D341Med (cell line): ENCODE measurements at regions not wholly inside any gene's neighbourhood (a gene's known extent, or its start where the extent isn't known, plus 50 kb on each side); places are given as distances from the start of the nearest gene placed in this dataset.
"Not testable (repeated sequence)": the region's sequence is repeated elsewhere in the genome, so short reads cannot be mapped to it uniquely, and the experiment has no call there.

Experiments used
- DNase-seq: peaks from one replicate; pipeline ENCODE4 v3.0.0; 2012; ENCODE audit warnings: low spot score

DNA sequence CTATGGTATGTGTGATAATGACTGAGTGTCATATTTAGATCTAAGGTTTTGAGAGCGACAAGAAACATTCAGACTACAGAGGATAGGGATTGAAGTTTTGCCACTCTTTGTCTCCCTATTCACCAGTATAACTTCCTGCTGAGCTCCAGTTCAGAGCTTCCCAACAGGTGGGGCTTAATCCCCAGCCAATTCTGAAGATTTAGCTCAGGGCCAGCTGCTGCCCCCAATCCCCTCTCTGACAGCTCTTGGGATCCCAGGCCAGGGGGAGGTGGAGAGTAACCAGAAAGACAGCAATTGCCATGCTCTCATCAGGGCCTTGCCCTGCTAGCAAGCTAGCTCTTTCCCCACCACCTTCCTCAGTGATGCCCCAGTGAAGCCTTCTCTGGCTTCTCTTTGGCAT, 57.8 kb downstream of the TRIL start:
- peak; percentile 44 for DNase-seq

DNA sequence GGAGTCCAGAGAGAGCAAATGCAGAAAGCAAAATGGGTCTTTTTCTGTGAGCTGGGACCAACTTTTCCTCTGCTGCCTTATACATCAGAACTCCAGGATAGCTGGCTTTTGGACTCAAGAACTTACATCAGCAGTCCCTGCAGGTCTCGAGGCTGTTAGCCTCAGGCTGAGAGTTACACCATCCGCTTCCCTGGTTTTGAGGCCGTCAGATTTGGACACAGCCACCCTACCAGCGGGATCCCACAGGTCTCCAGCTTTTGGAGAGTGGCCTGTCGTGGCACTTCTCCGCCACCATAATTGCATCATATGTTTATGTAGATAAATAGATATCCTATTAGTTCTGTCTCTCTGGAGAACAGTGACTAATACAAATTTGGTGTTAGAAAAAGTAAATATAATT, 64.2 kb downstream of the TRIL start:
- DNase-seq = no peak

DNA sequence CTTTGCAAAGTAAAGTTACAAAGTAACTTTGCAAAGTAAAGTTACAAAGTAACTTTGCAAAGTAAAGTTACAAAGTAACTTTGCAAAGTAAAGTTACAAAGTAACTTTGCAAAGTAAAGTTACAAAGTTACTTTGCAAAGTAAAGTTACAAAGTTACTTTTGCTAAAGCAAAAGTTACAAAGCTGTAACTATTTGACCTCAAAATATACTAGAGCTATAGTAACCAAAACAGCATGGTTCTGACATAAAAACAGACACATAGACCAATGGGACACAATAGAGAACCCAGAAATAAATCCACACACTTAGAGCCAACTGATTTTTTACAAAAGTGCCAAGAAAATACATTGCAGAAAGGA, 66.3 kb downstream of the TRIL start:
- DNase-seq = not testable (repeated sequence)

DNA sequence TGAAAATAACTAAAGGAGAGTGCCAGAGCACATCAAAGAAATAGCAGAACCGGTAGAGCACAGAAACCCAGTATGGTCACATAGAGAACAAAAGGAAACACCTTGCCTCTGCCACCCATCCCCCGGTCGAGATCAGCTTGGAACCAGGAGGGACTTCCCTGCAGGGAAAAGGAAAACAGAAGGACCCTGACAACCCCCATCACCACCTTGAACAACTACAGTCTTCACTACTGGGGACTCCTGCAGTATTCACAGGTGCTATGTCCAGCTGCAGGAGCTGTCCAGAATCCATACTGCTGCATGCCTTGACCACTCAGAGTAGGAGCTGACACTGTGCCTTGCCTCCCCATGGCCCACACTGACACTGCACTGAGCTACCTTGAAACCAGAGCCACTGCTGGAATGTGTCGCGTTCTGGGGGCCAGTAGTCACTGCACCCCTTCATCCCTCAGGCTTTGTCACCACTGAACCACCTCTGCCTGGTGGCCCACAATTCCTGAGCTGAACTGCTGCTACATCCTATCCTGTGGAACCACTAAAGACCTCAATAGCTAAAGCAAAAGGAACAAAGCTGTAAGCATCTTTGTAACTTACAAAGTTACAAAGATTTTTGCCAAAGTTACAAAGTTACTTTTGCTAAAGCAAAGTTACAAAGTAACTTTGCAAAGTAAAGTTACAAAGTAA, 66.8 kb downstream of the TRIL start:
- no peak for DNase-seq

DNA sequence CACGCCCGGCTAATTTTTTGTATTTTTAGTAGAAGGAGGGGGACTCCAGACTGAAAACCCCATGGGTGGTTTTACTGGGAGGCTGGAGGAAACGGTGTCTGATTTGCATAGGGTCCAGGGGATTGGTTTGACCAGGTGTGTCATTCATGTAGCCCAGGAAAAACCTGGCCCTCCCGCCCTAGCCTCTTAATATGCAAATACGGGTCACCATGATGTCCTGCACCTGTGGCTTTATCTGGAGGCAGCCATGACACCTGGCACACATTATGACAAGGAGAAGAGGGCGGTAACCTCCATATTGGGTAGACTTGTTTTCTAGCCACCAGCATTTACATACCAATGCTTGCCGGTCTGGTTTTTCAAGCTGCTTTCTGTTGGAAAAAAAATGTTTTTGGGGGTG, 68.0 kb downstream of the TRIL start:
- no peak for DNase-seq

DNA sequence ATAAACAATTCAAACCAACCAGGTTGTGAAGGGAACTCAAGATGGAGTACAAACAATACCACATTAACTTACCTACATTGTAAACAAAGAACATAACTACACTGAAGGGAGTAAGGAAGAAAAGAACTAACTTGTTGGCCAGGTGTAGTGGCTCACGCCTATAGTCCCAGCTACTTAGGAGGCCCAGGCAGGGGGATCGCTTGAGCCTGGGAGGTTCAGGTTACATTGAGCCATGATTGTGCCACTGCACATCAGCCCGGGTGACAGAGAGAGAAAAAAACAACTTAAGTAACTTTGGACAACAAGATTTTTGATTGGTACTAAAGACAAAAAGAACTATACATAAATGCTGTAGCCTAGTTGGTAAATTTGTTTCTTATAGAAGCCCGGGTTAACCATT, 68.8 kb downstream of the TRIL start:
- DNase-seq = no peak

DNA sequence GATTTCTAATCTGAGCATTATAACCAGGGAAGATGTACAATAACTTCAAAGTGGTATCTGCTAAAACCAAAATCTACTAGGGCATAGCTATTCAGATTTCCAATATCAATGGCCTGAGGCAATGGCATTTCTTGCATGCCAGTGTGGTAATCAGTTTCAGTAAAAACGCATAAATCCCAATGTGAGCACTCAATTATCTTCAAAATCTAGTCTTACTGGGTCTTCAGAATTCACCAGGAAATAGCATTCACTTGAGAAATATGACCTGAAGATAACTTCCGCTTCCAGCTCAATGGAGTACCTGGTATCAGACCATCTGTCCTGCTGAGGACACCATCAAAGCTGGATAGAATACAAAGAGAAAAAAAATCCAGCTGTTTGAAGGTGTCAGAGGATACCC, 72.4 kb downstream of the TRIL start:
- DNase-seq = no peak

DNA sequence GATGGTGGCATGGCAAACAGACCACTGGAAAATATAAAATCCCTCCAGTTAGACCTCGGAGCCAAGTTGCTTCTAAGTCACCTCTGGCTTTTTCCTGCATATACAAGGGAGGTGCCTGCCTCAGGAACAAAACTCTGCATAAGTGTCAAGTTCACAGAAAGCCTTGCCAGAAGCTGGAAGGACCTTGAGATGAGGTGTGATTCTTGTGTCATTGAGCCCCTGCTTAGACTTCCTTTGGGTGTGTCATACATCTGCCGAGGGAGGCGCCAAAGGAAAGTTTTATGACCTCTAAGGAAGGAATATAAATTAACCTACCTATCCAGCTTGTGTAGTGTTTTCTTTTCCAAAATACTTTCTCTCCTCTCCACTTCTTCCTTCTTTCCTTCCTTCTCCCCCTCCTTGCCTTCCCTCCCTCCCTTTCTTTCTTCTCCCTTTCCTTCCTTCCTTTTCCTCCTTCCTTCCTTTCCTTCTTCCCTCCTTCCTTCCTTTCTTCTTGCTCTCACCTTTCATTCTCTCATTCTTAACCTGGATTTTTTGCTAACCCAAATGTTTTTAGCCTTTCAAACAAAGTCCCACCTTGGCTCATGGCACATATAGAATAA, 75.2 kb downstream of the TRIL start:
- DNase-seq = no peak

DNA sequence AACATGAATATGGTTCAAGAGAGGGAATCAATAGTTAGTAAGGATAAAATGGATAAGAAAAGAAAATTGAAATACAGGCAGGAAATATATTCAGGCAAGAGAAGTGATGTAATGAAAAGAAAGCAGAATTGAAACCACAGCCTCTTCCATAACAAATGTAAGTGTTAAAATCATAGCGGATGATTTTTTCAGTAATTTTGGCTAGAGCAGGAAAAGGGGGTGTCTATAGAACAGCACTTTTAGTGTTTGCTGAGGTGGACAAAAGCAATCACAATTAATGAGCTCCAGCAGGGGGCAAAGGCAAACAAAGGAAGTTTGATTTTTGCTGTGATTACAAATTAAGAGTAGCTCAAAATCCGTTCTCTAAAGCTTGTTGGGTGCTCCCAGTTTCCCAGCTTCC, 79.0 kb downstream of the TRIL start:
- DNase-seq = no peak

DNA sequence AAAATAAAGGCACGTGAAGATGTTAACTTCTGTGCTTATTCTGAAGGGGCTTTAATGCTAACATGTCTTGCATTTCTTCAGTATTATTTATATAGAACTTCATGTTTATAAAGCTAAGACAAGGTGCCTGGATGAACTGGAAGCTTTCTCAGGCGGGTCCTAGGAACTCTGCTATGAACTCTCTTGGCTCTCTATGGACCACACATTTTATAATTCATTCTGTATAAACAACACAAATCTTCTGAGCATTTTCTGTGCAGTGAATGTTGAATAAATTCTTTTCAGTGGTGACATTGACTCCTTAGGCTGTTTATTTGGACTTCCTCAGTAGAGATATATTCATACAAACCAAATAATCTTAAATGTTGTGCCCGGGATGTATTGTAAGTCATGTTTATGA, 79.6 kb downstream of the TRIL start:
- DNase-seq = no peak
